ENCODE measurements at regions not wholly inside any gene's neighbourhood (a gene's known extent, or its start where the extent isn't known, plus 50 kb on each side); places are given as distances from the start of the nearest gene placed in this dataset.

DNA sequence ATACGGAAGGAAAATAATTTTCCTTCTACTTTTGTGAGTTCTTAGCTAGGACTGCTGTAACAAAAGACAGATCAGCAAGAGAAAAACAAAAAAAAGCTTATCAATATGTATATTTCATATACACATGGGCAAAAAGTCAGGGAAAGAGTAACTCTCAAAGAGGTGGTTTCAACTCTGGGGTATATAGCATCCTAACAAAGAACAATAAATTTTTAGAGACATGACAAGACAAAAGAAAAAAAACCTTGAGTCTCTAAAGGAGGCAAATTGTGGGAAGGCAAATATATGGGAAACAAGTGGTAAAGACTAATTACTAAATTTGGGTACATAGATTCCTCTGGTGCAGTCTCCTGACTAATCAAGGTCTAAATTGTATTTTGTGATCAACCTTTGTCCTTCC lies 93.2 kb downstream of the C5orf15 start:
- TF ChIP-seq, protein P1, sequence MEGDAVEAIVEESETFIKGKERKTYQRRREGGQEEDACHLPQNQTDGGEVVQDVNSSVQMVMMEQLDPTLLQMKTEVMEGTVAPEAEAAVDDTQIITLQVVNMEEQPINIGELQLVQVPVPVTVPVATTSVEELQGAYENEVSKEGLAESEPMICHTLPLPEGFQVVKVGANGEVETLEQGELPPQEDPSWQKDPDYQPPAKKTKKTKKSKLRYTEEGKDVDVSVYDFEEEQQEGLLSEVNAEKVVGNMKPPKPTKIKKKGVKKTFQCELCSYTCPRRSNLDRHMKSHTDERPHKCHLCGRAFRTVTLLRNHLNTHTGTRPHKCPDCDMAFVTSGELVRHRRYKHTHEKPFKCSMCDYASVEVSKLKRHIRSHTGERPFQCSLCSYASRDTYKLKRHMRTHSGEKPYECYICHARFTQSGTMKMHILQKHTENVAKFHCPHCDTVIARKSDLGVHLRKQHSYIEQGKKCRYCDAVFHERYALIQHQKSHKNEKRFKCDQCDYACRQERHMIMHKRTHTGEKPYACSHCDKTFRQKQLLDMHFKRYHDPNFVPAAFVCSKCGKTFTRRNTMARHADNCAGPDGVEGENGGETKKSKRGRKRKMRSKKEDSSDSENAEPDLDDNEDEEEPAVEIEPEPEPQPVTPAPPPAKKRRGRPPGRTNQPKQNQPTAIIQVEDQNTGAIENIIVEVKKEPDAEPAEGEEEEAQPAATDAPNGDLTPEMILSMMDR (IDR thresholded peaks at IDR 0.05; ENCODE audit: poor library complexity, severe bottlenecking), result no peak
- TF ChIP-seq EZH2 (IDR thresholded peaks at IDR 0.05; ENCODE audit: borderline replicate concordance, insufficient read depth, low read length, poor library complexity, severe bottlenecking) (no peak), POLR2AphosphoS5 (IDR thresholded peaks at IDR 0.05) (no peak), TAF1 (IDR thresholded peaks at IDR 0.05; ENCODE audit: low read depth) (no peak), RAD21 (conservative IDR thresholded peaks at IDR 0.05) (no peak), EP300 (conservative IDR thresholded peaks at IDR 0.05; ENCODE audit: poor library complexity, severe bottlenecking) (no peak), SMC3 (conservative IDR thresholded peaks at IDR 0.05; ENCODE audit: poor library complexity) (no peak)

All from neural cell (in vitro differentiated cells).